Adipocyte (in vitro differentiated cells): ENCODE measurements at regions not wholly inside any gene's neighbourhood (a gene's known extent, or its start where the extent isn't known, plus 50 kb on each side); places are given as distances from the start of the nearest gene placed in this dataset.
A peak's percentile ranks its signal among the peaks of the same experiment; 100 is the strongest.

Source experiments
- DNase-seq: peaks from one replicate; pipeline ENCODE4 v3.0.0-alpha.2; 2015; ENCODE audit warnings: low read depth
- H3K27me3 ChIP-seq: replicated peaks from 2 replicates; pipeline ENCODE4 v1.7.0; 2013; ENCODE audit warnings: mild to moderate bottlenecking, low read length, moderate library complexity; ENCODE audit not compliant: control insufficient read depth, insufficient read depth
- H3K36me3 ChIP-seq: 2 replicates; pipeline ENCODE4 v1.7.0; 2013; ENCODE audit warnings: low read length, mild to moderate bottlenecking, moderate library complexity; ENCODE audit not compliant: control insufficient read depth, insufficient read depth, severe bottlenecking
- H3K4me1 ChIP-seq: 2 replicates; pipeline ENCODE4 v1.7.0; 2013; ENCODE audit warnings: mild to moderate bottlenecking, low read length, moderate library complexity; ENCODE audit not compliant: control insufficient read depth, insufficient read depth
- H3K4me3 ChIP-seq: 2 replicates; pipeline ENCODE4 v1.7.0; 2013; ENCODE audit warnings: mild to moderate bottlenecking, low read length, moderate library complexity
- H3K9ac ChIP-seq: 2 replicates; pipeline ENCODE4 v1.7.0; 2013; ENCODE audit warnings: mild to moderate bottlenecking, low read length, moderate library complexity
- H3K9me3 ChIP-seq: 2 replicates; pipeline ENCODE4 v1.7.0; 2013; ENCODE audit warnings: mild to moderate bottlenecking, low read length, moderate library complexity; ENCODE audit not compliant: control insufficient read depth

DNA sequence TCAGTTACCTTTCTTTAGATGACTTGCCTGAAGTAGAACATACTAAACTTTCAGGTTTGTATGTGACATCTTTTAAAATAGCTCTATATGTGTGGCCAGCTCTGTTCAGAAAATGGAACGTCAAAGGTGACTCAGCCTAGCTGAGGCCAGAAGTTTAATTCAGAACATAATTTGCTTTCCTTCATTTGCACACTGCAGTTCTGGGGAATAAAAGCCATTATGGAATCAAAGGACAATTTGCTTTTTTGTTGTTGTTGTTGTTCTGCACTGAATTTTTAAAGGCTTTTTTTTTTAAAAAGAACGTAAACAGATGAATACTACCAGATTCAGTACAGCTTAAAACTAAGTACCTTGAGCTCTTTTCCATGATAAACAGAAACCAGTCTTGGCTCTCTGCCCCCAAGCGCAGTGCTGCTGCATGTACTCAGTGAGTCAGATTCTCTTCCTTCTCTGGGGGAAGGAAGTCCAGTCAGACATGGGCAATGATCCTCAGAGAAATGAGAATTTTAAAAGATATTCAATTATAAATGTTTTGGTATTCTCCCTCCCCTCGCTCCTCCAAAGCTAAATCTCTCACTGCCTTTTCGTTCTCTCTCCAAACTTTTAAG lies 644.2 kb downstream of the NOVA1 start:
- no peaks in the 10 kb centered on the region for H3K9me3 ChIP-seq
- no peaks in the 10 kb centered on the region for H3K36me3 ChIP-seq
- H3K9ac ChIP-seq, result no peak overlapping the region
- peaks cover 3% of the 10 kb centered on the region for H3K4me1 ChIP-seq
- H3K4me3 ChIP-seq, result peak overlapping the region; percentile 64
- no peaks in the 10 kb centered on the region for H3K27me3 ChIP-seq
- peak; percentile 1 for DNase-seq

DNA sequence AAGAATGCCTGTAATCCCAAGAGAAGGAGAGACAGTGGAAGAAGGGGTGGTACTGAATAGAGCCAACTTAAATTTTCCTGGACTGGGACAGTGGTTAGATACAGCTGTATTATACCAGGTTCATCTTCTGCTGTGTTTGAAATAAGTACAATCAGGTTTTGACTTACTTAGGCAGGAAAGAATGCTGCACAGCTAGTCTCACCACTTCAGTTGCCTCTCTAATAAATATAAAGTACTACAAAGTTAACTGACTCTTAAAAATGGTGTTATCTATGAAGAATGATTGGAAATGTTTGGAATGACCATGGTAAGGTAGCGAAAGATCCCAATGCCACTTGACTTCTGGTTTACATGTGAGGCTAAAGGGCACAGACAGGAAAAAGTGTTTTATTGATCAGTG lies 652.1 kb downstream of the NOVA1 start:
- no peak for DNase-seq
- Histone ChIP-seq H3K4me3 (no peak overlapping the region), H3K4me1 (no peaks in the 10 kb centered on the region), H3K9ac (no peak overlapping the region), H3K27me3 (no peaks in the 10 kb centered on the region), H3K9me3 (no peaks in the 10 kb centered on the region), H3K36me3 (no peaks in the 10 kb centered on the region)

DNA sequence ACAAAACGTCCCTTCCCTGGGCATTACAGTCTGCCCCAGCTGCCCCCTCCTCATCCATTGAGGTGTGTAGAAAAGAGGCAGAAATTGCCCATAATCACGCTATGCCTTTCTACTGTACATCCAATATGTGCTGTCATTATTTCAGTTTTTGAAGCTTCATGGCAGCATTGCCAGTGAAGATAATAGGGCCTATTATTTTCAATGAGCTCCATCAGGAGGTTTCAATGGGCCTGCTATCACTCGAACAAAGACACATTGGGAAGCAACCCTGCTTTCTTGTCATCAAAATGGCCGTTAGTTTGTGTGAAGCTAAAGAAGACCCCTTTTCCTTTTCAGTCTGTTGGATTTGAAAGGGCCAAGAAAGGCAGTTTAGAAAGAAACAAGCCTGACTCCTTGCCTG lies 653.8 kb downstream of the NOVA1 start:
- Histone ChIP-seq H3K36me3 (no peaks in the 10 kb centered on the region), H3K4me1 (no peaks in the 10 kb centered on the region), H3K9ac (no peak overlapping the region), H3K27me3 (no peaks in the 10 kb centered on the region), H3K4me3 (no peak overlapping the region), H3K9me3 (no peaks in the 10 kb centered on the region)
- no peak for DNase-seq

DNA sequence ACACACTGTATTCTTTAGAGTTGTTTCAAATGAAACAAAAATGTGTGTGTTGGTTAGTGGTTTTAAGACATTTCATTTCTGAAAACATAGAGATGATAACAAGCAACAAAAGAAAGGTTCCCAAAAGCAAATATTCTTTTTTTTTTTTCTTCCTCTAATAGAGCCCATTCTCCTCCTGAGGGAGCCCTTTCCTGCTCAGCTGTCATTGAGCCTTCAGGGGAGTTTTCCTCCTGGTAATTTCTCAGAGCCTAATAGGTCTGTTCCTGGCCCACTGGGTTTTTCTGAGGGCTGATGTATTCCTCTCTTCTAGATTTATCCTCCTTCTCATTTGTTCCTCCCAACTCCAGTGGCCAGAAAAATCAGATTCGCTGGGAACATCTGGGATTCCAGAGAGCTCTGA lies 654.5 kb downstream of the NOVA1 start:
- Histone ChIP-seq H3K9ac (no peak overlapping the region), H3K9me3 (no peaks in the 10 kb centered on the region), H3K4me3 (no peak overlapping the region), H3K27me3 (no peaks in the 10 kb centered on the region), H3K4me1 (no peaks in the 10 kb centered on the region), H3K36me3 (no peaks in the 10 kb centered on the region)
- DNase-seq, result no peak

DNA sequence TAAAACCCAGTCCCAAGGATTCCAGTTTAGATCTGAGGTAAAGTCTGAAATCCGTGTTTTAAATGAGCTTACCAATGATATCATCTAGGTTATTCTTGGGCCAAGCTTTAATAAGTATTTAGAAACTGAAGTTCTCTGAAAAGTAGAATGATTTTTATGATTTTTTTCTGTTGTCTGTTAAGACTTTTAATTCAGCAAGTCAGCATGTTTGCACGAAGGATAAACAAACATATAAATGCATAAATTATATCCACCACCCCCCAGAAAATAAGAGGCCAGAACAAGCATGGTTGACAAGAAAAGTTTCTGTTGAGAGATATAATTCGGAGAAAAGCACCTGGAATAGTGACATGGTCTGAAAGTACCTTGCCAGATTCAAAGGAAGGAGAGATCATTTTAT lies 655.7 kb downstream of the NOVA1 start:
- DNase-seq, result no peak

DNA sequence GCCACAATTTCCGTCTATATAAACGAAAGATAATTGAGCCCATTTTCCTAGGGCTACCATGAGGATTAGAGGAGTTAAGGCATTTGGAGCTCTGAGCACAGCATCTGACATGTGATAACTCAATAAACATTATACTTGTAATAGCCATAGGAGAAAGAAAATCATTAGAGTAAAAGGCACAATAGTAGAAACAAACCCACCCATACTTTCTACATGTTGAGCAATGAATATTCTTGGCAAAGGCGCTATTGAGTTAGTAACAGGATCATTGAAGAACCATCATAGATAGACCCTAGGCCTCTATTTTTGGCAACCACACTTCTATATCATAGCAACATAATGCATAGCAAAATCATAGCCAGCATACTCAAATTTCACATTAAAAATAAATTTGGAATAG lies 664.1 kb downstream of the NOVA1 start:
- H3K4me1 ChIP-seq, result no peaks in the 10 kb centered on the region
- H3K36me3 ChIP-seq, result no peaks in the 10 kb centered on the region
- no peak overlapping the region for H3K9ac ChIP-seq
- no peak for DNase-seq
- H3K4me3 ChIP-seq, result no peak overlapping the region
- H3K9me3 ChIP-seq, result no peaks in the 10 kb centered on the region
- no peaks in the 10 kb centered on the region for H3K27me3 ChIP-seq

More for the DNA sequence above, 655.7 kb downstream of the NOVA1 start:
- H3K36me3 ChIP-seq, result no peaks in the 10 kb centered on the region
- no peak overlapping the region for H3K4me3 ChIP-seq
- H3K9me3 ChIP-seq, result no peaks in the 10 kb centered on the region
- no peaks in the 10 kb centered on the region for H3K27me3 ChIP-seq
- no peak overlapping the region for H3K9ac ChIP-seq
- H3K4me1 ChIP-seq, result no peaks in the 10 kb centered on the region

DNA sequence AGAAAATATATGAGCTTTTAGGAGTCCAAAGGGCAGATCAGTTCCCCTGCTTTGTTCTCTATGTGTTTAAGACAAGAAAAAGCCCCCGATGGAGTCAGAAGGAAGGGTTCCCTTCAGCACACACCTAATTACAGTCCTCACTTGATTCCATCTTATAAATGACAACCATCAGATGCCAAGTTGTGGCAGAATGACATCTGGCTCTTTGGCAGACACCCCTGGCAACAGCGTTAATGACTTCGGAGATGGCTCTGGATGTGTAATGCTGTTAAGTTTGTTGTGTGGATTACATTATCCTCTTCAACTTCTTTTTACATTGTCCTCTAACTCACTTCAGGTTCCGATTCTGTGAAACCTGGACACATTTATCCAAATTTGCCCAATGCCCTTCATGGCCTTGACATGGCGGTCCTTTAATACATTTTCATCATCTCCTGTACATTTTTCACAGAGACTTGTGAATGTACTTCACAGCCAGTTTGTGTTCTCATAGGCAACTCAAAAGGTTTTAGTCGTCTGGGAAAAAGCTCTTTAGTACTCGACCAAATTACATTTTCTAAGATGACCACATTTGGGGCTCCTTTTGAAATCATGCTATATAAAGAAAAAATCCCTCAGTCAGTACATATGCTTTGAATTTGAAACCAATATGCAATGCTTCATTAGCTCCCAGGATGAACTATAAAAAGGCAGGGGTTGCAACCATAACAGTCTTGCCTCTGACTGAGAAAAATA lies 667.8 kb downstream of the NOVA1 start:
- no peak overlapping the region for H3K9ac ChIP-seq
- H3K4me3 ChIP-seq, result no peak overlapping the region
- H3K4me1 ChIP-seq, result no peaks in the 10 kb centered on the region
- H3K9me3 ChIP-seq, result no peaks in the 10 kb centered on the region
- DNase-seq, result no peak
- no peaks in the 10 kb centered on the region for H3K27me3 ChIP-seq
- no peaks in the 10 kb centered on the region for H3K36me3 ChIP-seq

DNA sequence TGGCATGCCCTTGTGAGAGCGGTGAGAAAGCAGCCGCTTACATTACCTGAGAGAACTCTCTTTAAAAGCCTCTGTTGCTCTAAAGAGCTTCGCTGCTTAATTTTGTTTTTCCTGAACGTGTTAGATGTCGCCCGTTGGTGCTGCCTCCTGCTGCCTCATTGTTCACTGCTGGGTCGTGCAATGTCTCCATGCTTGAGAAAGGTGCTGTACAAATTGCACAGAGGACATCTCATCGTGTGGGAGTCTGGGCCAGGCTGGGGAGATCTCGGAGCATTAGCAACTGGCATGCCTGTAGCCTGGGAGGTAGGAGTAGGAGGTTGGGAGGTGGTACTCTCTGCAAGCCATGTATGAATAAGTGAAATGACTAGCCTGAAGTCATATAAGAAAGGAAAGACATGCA lies 686.0 kb downstream of the NOVA1 start:
- Histone ChIP-seq H3K4me3 (no peak overlapping the region), H3K4me1 (no peaks in the 10 kb centered on the region), H3K9me3 (no peaks in the 10 kb centered on the region), H3K27me3 (no peaks in the 10 kb centered on the region), H3K9ac (no peak overlapping the region), H3K36me3 (no peaks in the 10 kb centered on the region)
- no peak for DNase-seq

DNA sequence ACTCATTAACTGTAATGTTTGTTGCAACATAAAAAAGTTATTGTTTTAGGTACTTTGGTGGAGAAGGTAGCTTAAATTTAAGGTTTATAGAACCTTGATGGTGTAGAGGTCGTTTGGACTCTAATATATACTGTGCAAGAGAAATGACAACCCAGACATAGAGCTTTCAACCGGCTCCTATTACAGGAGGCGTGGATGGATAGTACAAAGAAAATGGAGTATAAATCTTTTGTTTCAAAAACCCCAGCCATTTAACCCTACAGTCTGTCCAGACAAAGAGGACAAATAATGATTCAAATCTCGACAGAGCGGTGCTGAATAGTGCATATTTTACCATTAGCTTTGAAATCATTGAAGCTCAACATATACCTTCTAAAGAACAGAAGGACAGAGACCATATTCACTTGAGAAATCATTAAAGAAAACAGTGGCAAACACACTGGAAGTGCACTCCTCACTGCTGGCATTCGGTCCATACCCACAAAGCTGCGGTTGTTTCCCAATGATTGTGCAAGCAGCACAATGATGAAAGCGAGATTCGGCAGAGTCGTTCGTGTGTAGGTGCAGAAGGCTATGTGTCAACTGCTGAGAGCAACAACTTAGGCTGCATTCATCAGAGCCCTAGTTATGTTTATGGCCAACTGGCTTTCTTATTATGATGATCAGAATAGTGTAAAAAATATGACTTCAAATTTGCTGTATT lies 688.6 kb downstream of the NOVA1 start:
- DNase-seq, result no peak
- Histone ChIP-seq H3K9ac (no peak overlapping the region), H3K4me3 (no peak overlapping the region), H3K36me3 (no peaks in the 10 kb centered on the region), H3K4me1 (no peaks in the 10 kb centered on the region), H3K9me3 (no peaks in the 10 kb centered on the region), H3K27me3 (no peaks in the 10 kb centered on the region)

DNA sequence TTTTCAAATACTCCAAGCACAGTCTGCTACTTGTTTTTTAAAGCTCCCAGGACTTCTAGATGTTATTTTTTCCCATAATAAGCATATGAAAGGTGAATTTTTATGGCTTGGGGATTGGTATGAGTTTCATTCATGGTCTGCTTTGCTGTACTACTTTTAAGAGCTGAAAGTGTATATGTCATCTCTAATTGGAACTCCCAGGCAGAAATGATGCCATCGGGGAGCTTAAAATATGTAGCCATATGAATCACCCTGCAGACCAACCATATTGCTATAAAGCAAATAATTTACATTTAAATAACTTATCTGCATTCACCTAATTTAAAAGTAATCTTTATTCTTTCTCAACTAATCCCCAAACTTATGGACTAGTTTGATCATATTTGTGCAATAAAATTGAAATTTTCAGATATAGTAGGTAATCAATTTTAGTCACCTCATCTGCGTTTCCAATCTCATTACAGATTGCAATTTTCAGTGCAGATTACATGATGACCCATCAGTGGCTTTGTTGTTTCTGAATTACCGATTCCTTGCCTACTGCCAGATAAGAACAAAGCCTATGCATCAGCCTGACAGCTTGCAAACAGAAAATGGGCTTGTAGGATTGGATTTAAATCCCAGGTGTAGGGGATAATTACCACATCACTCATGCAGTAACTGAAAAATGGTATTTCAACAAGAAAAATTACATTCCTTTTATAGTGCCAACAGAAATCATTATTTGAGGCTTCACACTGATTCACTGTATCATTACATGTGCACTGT lies 689.4 kb downstream of the NOVA1 start:
- Histone ChIP-seq H3K36me3 (no peaks in the 10 kb centered on the region), H3K9ac (no peak overlapping the region), H3K27me3 (no peaks in the 10 kb centered on the region), H3K4me1 (no peaks in the 10 kb centered on the region), H3K9me3 (no peaks in the 10 kb centered on the region), H3K4me3 (no peak overlapping the region)
- DNase-seq, result no peak

DNA sequence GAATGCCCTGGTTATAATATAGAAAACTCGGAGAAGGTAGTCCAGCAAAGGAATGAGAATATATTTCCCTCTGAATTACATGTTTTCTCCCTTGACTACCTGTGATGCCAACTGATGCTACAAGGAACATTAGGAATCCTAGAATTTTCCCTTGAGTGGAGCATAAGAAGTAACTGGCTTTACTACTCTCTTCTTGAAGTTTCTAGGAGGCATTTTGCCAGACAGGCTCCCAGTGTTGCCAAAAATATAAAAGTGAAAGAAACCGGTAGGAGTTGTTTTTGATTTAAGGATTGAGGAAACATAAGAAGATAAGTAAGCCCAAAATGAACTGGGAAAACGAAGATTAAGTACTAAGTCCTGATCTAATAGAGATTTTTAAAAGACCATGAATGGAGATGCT lies 693.4 kb downstream of the NOVA1 start:
- H3K36me3 ChIP-seq, result no peaks in the 10 kb centered on the region
- no peaks in the 10 kb centered on the region for H3K4me1 ChIP-seq
- no peak for DNase-seq
- H3K9me3 ChIP-seq, result no peaks in the 10 kb centered on the region
- H3K4me3 ChIP-seq, result no peak overlapping the region
- H3K27me3 ChIP-seq, result no peaks in the 10 kb centered on the region
- no peak overlapping the region for H3K9ac ChIP-seq
